Liver (tissue), 8 donors: ENCODE measurements at regions not wholly inside any gene's neighbourhood (a gene's known extent, or its start where the extent isn't known, plus 50 kb on each side); places are given as distances from the start of the nearest gene placed in this dataset.

Source experiments
- DNase-seq: peaks from one replicate; pipeline ENCODE4 v3.0.0-alpha.2; 2017; ENCODE audit warnings: low spot score
- H3K27ac ChIP-seq, 2 donors: one replicate each; pipeline ENCODE4 v1.7.0; 2013; ENCODE audit warnings: inconsistent platforms in 2 of 2, low read length in 2 of 2, control low read depth in 1 of 2, low read depth in 1 of 2, mild to moderate bottlenecking in 1 of 2
- H3K27me3 ChIP-seq, 4 donors: one replicate each; pipeline versions ENCODE4 v1.6.1 to v1.7.0; 2013; ENCODE audit warnings: low read length in 3 of 4, inconsistent platforms in 1 of 4, mild to moderate bottlenecking in 1 of 4, moderate library complexity in 1 of 4; ENCODE audit not compliant: control insufficient read depth in 4 of 4, insufficient read depth in 4 of 4
- H3K36me3 ChIP-seq, 4 donors: one replicate each; pipeline versions ENCODE4 v1.6.1 to v1.7.0; 2013; ENCODE audit warnings: low read length in 3 of 4, mild to moderate bottlenecking in 3 of 4, low read depth in 1 of 4, moderate library complexity in 1 of 4; ENCODE audit not compliant: control insufficient read depth in 4 of 4, insufficient read depth in 3 of 4
- H3K4me1 ChIP-seq, 4 donors: one replicate each; pipeline versions ENCODE4 v1.6.1 to v1.7.0; 2013; ENCODE audit warnings: low read length in 3 of 4, mild to moderate bottlenecking in 3 of 4, moderate library complexity in 1 of 4; ENCODE audit not compliant: control insufficient read depth in 4 of 4, insufficient read depth in 4 of 4
- H3K4me3 ChIP-seq, 3 donors: one replicate each; pipeline versions ENCODE4 v1.6.1 to v1.7.0; 2013; ENCODE audit warnings: low read length in 3 of 3, control low read depth in 1 of 3, low read depth in 1 of 3, mild to moderate bottlenecking in 1 of 3
- H3K9ac ChIP-seq, 2 donors: one replicate each; pipeline ENCODE4 v1.7.0; 2013; ENCODE audit warnings: low read length in 2 of 2, mild to moderate bottlenecking in 2 of 2, moderate library complexity in 2 of 2, control low read depth in 1 of 2, low read depth in 1 of 2
- H3K9me3 ChIP-seq, 4 donors: one replicate each; pipeline versions ENCODE4 v1.6.1 to v1.7.0; 2013; ENCODE audit warnings: low read length in 3 of 4; ENCODE audit not compliant: control insufficient read depth in 4 of 4
- EGR1 ChIP-seq, 2 donors: IDR thresholded peaks; 2 replicates each; pipeline ENCODE4 v1.6.1; 2016 to 2018; ENCODE audit warnings: antibody characterized with exemption in 2 of 2, low read depth in 2 of 2
- FOXA1 ChIP-seq: IDR thresholded peaks from 2 replicates; pipeline ENCODE4 v1.6.1; 2016; ENCODE audit warnings: antibody characterized with exemption
- FOXA2 ChIP-seq: IDR thresholded peaks from 2 replicates; pipeline ENCODE4 v1.6.1; 2016; ENCODE audit warnings: antibody characterized with exemption
- GABPA ChIP-seq, 2 donors: IDR thresholded peaks in 1 of 2; conservative IDR thresholded peaks in 1 of 2; 2 replicates each; pipeline ENCODE4 v1.6.1; 2016; ENCODE audit warnings: antibody characterized with exemption in 2 of 2, mild to moderate bottlenecking in 1 of 2, moderate library complexity in 1 of 2
- HNF4A ChIP-seq, 2 donors: conservative IDR thresholded peaks; 2 replicates each; pipeline ENCODE4 v1.6.1; 2016; ENCODE audit warnings: antibody characterized with exemption in 2 of 2, mild to moderate bottlenecking in 2 of 2
- JUND ChIP-seq, 2 donors: IDR thresholded peaks; 2 replicates each; pipeline ENCODE4 v1.6.1; 2016; ENCODE audit warnings: antibody characterized with exemption in 2 of 2
- NR2F2 ChIP-seq: IDR thresholded peaks from 2 replicates; pipeline ENCODE4 v1.6.1; 2016; ENCODE audit warnings: antibody characterized with exemption
- SP1 ChIP-seq: IDR thresholded peaks from 2 replicates; pipeline ENCODE4 v1.6.1; 2018; ENCODE audit warnings: antibody characterized with exemption, mild to moderate bottlenecking
- TAF1 ChIP-seq: conservative IDR thresholded peaks from 2 replicates; pipeline ENCODE4 v1.6.1; 2016; ENCODE audit warnings: antibody characterized with exemption, mild to moderate bottlenecking
- YY1 ChIP-seq: IDR thresholded peaks from 2 replicates; pipeline ENCODE4 v1.6.1; 2016; ENCODE audit warnings: antibody characterized with exemption, mild to moderate bottlenecking
- WGBS: extraction: QIAGEN DNeasy Blood & Tissue Kit; methylation state at CpG from one replicate; pipeline ENCODE4 v1.1.7; 2013; 5-methylcytosine and 5-hydroxymethylcytosine counted together
- TF ChIP-seq, protein P1 (sequence below): IDR thresholded peaks from 2 replicates; pipeline ENCODE4 v1.6.1; 2016; ENCODE audit warnings: antibody characterized with exemption
- TF ChIP-seq, protein P2 (sequence below): IDR thresholded peaks from 2 replicates; pipeline ENCODE4 v1.6.1; 2016; ENCODE audit warnings: antibody characterized with exemption
- TF ChIP-seq, protein P3 (sequence below): IDR thresholded peaks from 2 replicates; pipeline ENCODE4 v1.6.1; 2016; ENCODE audit warnings: antibody characterized with exemption
- TF ChIP-seq, protein P4 (sequence below): fragments of 150-350 bp; IDR thresholded peaks from 2 replicates; pipeline ENCODE4 v1.5.1; 2017; ENCODE audit warnings: improper control_type of control experiment, low read depth, low read length; ENCODE audit not compliant: missing input control
- TF ChIP-seq, protein P5 (sequence below): IDR thresholded peaks from 2 replicates; pipeline ENCODE4 v1.6.1; 2016; ENCODE audit warnings: antibody characterized with exemption, mild to moderate bottlenecking
- donor health status: healthy.
- donor health status: healthy.
- donor health status: healthy.
- donor health status: healthy.
- donor health status: healthy.

DNA sequence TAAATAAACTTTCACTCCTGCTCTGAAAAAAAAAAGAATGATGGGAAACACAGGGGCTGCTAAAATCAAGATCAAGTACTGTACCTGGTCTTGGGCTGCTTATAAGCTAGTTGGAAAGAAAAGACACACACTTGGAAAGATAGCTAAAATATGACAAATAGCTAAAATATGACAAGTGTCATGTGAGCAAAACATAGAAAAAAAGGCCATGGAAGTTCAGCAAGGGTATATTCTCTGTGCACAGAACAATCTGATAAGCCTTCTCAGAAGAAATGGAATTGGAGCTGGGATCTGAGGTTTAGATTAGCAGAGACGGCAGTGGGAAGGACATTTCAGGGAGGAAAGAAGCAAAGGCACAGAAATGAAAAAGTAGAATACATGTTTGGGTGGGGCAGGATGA is 126.2 kb upstream of the PMCH start:
- no peaks in the 10 kb centered on the region for H3K9me3 ChIP-seq
- no peak overlapping the region for H3K27ac ChIP-seq
- no peak overlapping the region for H3K9ac ChIP-seq
- WGBS: 88% methylated on average over 1 of the region's 1 CpG
- TF ChIP-seq NR2F2 (no peak), EGR1 (IDR thresholded peaks at IDR 0.05; ENCODE audit: low read depth in 2 of 2) (no peak), FOXA1 (no peak), HNF4A (conservative IDR thresholded peaks at IDR 0.05) (no peak), FOXA2 (no peak), GABPA (IDR thresholded peaks at IDR 0.05 in 1 of 2, conservative IDR thresholded peaks at IDR 0.05 in 1 of 2) (no peak)
- TF ChIP-seq, protein P1, sequence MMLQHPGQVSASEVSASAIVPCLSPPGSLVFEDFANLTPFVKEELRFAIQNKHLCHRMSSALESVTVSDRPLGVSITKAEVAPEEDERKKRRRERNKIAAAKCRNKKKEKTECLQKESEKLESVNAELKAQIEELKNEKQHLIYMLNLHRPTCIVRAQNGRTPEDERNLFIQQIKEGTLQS: no peak
- no peaks in the 10 kb centered on the region for H3K36me3 ChIP-seq
- no peaks in the 10 kb centered on the region for H3K4me1 ChIP-seq
- DNase-seq: no peak
- no peaks in the 10 kb centered on the region for H3K27me3 ChIP-seq
- H3K4me3 ChIP-seq: no peak overlapping the region

DNA sequence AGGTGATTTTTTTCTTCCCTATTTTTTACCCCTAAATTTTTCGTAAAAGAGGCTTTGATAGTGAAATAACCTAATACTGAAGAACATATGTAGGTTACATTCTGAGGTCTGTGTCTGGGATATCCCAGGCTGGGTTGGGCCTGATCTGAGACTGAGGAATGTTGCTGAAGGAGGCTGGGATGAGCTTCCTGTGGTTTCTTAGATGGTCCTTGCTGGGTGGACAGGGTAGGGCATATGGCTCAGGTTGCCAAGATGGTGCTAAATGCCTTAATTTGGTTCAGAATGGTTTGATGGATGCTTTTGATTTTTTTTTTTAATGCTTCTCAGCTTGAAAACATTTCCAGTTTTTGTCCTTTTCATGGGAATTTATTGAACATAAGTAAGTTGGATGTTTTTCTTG is 124.6 kb upstream of the PMCH start:
- TF ChIP-seq YY1 (no peak), FOXA2 (no peak)
- TF ChIP-seq, protein P2, sequence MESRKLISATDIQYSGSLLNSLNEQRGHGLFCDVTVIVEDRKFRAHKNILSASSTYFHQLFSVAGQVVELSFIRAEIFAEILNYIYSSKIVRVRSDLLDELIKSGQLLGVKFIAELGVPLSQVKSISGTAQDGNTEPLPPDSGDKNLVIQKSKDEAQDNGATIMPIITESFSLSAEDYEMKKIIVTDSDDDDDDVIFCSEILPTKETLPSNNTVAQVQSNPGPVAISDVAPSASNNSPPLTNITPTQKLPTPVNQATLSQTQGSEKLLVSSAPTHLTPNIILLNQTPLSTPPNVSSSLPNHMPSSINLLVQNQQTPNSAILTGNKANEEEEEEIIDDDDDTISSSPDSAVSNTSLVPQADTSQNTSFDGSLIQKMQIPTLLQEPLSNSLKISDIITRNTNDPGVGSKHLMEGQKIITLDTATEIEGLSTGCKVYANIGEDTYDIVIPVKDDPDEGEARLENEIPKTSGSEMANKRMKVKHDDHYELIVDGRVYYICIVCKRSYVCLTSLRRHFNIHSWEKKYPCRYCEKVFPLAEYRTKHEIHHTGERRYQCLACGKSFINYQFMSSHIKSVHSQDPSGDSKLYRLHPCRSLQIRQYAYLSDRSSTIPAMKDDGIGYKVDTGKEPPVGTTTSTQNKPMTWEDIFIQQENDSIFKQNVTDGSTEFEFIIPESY: no peak
- Histone ChIP-seq H3K36me3 (no peaks in the 10 kb centered on the region), H3K9ac (no peak overlapping the region), H3K27me3 (no peaks in the 10 kb centered on the region), H3K27ac (no peak overlapping the region), H3K4me1 (no peaks in the 10 kb centered on the region), H3K9me3 (no peaks in the 10 kb centered on the region), H3K4me3 (no peak overlapping the region)
- DNase-seq: no peak
- 86% methylated on average over 1 of the region's 1 CpG for WGBS

DNA sequence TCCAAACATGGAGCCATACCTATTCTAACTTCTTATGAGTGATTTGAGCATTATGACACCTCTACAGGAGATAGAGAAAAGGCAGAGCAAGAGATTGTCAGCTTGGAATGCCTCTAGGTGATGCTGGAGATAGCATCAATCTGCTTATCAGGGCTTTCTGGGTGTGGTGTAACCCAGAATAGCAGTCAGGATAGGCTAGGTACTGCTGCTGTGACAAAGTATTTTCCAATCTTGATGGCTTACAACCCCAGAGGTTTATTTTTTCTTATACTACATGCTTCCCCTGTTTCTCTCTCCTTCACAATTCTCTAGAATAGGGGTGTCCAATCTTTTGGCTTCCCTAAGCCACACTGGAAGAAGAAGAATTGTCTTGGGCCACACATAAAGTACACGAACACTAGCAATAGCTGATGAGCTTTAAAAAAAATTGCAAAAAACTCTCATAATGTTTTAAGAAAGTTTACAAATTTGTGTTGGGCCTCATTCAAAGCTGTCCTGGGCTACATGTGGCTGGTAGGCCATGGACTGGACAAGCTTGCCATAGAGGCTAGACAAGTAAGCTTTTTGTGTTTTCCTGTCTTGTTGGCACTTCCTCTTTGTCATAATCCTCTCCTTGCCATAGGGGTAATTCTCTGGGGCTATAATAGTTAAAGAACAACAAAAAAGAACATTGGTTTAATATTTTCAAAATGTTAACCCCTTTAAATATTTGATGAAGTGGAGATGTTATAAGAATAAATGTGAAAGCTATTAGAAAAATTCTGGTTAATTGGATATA is 123.9 kb upstream of the PMCH start:
- no peak overlapping the region for H3K9ac ChIP-seq
- TF ChIP-seq, protein P2: no peak
- TF ChIP-seq, protein P3, sequence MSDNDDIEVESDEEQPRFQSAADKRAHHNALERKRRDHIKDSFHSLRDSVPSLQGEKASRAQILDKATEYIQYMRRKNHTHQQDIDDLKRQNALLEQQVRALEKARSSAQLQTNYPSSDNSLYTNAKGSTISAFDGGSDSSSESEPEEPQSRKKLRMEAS: no peak
- TF ChIP-seq NR2F2 (no peak), YY1 (no peak), TAF1 (no peak), HNF4A (conservative IDR thresholded peaks at IDR 0.05) (no peak), FOXA2 (no peak), GABPA (IDR thresholded peaks at IDR 0.05 in 1 of 2, conservative IDR thresholded peaks at IDR 0.05 in 1 of 2) (no peak), SP1 (no peak), FOXA1 (no peak), JUND (IDR thresholded peaks at IDR 0.05) (no peak), EGR1 (IDR thresholded peaks at IDR 0.05; ENCODE audit: low read depth in 2 of 2) (no peak)
- TF ChIP-seq, protein P4, sequence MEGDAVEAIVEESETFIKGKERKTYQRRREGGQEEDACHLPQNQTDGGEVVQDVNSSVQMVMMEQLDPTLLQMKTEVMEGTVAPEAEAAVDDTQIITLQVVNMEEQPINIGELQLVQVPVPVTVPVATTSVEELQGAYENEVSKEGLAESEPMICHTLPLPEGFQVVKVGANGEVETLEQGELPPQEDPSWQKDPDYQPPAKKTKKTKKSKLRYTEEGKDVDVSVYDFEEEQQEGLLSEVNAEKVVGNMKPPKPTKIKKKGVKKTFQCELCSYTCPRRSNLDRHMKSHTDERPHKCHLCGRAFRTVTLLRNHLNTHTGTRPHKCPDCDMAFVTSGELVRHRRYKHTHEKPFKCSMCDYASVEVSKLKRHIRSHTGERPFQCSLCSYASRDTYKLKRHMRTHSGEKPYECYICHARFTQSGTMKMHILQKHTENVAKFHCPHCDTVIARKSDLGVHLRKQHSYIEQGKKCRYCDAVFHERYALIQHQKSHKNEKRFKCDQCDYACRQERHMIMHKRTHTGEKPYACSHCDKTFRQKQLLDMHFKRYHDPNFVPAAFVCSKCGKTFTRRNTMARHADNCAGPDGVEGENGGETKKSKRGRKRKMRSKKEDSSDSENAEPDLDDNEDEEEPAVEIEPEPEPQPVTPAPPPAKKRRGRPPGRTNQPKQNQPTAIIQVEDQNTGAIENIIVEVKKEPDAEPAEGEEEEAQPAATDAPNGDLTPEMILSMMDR: no peak
- TF ChIP-seq, protein P5, sequence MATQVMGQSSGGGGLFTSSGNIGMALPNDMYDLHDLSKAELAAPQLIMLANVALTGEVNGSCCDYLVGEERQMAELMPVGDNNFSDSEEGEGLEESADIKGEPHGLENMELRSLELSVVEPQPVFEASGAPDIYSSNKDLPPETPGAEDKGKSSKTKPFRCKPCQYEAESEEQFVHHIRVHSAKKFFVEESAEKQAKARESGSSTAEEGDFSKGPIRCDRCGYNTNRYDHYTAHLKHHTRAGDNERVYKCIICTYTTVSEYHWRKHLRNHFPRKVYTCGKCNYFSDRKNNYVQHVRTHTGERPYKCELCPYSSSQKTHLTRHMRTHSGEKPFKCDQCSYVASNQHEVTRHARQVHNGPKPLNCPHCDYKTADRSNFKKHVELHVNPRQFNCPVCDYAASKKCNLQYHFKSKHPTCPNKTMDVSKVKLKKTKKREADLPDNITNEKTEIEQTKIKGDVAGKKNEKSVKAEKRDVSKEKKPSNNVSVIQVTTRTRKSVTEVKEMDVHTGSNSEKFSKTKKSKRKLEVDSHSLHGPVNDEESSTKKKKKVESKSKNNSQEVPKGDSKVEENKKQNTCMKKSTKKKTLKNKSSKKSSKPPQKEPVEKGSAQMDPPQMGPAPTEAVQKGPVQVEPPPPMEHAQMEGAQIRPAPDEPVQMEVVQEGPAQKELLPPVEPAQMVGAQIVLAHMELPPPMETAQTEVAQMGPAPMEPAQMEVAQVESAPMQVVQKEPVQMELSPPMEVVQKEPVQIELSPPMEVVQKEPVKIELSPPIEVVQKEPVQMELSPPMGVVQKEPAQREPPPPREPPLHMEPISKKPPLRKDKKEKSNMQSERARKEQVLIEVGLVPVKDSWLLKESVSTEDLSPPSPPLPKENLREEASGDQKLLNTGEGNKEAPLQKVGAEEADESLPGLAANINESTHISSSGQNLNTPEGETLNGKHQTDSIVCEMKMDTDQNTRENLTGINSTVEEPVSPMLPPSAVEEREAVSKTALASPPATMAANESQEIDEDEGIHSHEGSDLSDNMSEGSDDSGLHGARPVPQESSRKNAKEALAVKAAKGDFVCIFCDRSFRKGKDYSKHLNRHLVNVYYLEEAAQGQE: no peak
- 91% methylated on average over 1 of the region's 1 CpG for WGBS
- no peaks in the 10 kb centered on the region for H3K9me3 ChIP-seq
- H3K27me3 ChIP-seq: no peaks in the 10 kb centered on the region
- H3K4me3 ChIP-seq: no peak overlapping the region
- no peak for DNase-seq
- H3K36me3 ChIP-seq: no peaks in the 10 kb centered on the region
- H3K4me1 ChIP-seq: no peaks in the 10 kb centered on the region
- H3K27ac ChIP-seq: no peak overlapping the region
